ENCODE measurements at regions not wholly inside any gene's neighbourhood (a gene's known extent, or its start where the extent isn't known, plus 50 kb on each side); places are given as distances from the start of the nearest gene placed in this dataset.

DNA sequence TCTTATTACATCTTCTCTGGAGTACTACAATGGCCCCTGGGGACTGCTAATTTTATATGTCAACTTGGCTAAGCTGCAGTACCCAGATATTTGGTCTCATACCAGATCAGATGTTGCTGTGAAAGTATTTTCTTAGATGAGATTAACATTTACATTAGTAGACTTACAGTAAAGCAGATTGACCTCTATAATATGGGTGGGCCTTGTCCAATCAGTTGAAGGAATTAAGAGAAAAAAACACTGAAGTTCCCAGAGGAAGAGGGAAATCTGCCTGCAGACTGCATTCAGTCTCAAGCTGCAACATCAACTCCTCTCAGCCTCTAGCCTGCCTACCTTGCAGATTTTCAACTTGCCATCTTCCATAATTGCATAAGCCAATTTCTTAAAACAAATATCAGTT is 430.1 kb downstream of the MED13L start:
- H3K27ac ChIP-seq = no peak overlapping the region; a peak in 1 of 6 replicates
- H3K9me3 ChIP-seq = peaks cover 18% of the 10 kb centered on the region; the same call in 2 of the 3 replicates
- no peak for TF ChIP-seq MAFK (IDR thresholded peaks at IDR 0.05; ENCODE audit: partially characterized antibody)
- no peak for TF ChIP-seq NFE2L2 (conservative IDR thresholded peaks at IDR 0.05; ENCODE audit: low read length)
- no peak for TF ChIP-seq RFX5 (IDR thresholded peaks at IDR 0.05)
- TF ChIP-seq, protein P1, sequence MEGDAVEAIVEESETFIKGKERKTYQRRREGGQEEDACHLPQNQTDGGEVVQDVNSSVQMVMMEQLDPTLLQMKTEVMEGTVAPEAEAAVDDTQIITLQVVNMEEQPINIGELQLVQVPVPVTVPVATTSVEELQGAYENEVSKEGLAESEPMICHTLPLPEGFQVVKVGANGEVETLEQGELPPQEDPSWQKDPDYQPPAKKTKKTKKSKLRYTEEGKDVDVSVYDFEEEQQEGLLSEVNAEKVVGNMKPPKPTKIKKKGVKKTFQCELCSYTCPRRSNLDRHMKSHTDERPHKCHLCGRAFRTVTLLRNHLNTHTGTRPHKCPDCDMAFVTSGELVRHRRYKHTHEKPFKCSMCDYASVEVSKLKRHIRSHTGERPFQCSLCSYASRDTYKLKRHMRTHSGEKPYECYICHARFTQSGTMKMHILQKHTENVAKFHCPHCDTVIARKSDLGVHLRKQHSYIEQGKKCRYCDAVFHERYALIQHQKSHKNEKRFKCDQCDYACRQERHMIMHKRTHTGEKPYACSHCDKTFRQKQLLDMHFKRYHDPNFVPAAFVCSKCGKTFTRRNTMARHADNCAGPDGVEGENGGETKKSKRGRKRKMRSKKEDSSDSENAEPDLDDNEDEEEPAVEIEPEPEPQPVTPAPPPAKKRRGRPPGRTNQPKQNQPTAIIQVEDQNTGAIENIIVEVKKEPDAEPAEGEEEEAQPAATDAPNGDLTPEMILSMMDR (IDR thresholded peaks at IDR 0.05) = no peak
- TF ChIP-seq RAD21 (conservative IDR thresholded peaks at IDR 0.05 in 1 of 2, IDR thresholded peaks at IDR 0.05 in 1 of 2) = no peak
- no peak for TF ChIP-seq CHD2 (IDR thresholded peaks at IDR 0.05; ENCODE audit: low read length, partially characterized antibody)
- TF ChIP-seq CBX8 (IDR thresholded peaks at IDR 0.05) = no peak
- TF ChIP-seq, protein P2, sequence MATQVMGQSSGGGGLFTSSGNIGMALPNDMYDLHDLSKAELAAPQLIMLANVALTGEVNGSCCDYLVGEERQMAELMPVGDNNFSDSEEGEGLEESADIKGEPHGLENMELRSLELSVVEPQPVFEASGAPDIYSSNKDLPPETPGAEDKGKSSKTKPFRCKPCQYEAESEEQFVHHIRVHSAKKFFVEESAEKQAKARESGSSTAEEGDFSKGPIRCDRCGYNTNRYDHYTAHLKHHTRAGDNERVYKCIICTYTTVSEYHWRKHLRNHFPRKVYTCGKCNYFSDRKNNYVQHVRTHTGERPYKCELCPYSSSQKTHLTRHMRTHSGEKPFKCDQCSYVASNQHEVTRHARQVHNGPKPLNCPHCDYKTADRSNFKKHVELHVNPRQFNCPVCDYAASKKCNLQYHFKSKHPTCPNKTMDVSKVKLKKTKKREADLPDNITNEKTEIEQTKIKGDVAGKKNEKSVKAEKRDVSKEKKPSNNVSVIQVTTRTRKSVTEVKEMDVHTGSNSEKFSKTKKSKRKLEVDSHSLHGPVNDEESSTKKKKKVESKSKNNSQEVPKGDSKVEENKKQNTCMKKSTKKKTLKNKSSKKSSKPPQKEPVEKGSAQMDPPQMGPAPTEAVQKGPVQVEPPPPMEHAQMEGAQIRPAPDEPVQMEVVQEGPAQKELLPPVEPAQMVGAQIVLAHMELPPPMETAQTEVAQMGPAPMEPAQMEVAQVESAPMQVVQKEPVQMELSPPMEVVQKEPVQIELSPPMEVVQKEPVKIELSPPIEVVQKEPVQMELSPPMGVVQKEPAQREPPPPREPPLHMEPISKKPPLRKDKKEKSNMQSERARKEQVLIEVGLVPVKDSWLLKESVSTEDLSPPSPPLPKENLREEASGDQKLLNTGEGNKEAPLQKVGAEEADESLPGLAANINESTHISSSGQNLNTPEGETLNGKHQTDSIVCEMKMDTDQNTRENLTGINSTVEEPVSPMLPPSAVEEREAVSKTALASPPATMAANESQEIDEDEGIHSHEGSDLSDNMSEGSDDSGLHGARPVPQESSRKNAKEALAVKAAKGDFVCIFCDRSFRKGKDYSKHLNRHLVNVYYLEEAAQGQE (IDR thresholded peaks at IDR 0.05) = no peak
- TF ChIP-seq, protein P3, sequence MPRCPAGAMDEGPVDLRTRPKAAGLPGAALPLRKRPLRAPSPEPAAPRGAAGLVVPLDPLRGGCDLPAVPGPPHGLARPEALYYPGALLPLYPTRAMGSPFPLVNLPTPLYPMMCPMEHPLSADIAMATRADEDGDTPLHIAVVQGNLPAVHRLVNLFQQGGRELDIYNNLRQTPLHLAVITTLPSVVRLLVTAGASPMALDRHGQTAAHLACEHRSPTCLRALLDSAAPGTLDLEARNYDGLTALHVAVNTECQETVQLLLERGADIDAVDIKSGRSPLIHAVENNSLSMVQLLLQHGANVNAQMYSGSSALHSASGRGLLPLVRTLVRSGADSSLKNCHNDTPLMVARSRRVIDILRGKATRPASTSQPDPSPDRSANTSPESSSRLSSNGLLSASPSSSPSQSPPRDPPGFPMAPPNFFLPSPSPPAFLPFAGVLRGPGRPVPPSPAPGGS (IDR thresholded peaks at IDR 0.05) = no peak
- no peak for TF ChIP-seq BHLHE40 (IDR thresholded peaks at IDR 0.05; ENCODE audit: low read depth, low read length)
- no peak for TF ChIP-seq HOXB13 (CRISPR knock-in tag; IDR thresholded peaks at IDR 0.05; ENCODE audit: low read depth)
- TF ChIP-seq SREBF2 (IDR thresholded peaks at IDR 0.05) = no peak
- ATAC-seq (no peak), DNase-seq (ENCODE audit: low read depth in 1 of 2, low spot score in 1 of 2) (no peak), FAIRE-seq (no peak)
- H3K4me3 ChIP-seq = no peak overlapping the region
- H3K4me2 ChIP-seq = no peak overlapping the region
- POLR2A ChIA-PET = no interaction called here
- H3K4me1 ChIP-seq = no peaks in the 10 kb centered on the region
- CTCF ChIA-PET = interaction anchor here (1.0 to 1.4 kb wide), 3 partner anchors 22 to 862 kb away, joined by 3 read pairs; no protein-coding TSS in a partner anchor

DNA sequence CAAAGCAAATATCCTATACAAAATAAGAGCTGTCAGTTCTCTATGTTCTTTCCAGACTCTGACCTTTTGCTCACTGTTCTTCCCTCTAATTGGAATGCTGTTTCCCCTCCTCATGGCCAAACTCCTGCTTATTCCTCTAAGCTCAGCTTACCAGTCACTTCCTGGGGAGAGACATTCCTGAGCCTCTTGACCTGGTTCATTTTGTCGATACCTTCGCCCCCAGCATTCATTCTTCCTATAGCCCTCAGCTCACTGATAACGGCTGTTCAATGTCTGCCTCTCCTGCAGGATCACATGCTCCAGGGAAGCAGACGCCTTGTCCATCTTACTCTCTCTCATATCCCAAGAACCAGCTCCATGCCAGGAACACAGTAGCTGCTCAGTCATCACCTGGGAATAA is 431.0 kb downstream of the MED13L start:
- Histone ChIP-seq H3K4me1 (peaks cover under 1% of the 10 kb centered on the region; the same call in 1 of the 3 replicates), H3K4me3 (no peak overlapping the region), H3K27ac (peak overlapping the region in 1 of 2 experiments; percentile 39; a peak in 1 of 6 replicates), H3K9me3 (peaks cover 18% of the 10 kb centered on the region; the same call in 2 of the 3 replicates), H3K4me2 (no peak overlapping the region)
- ChIA-PET POLR2A (no interaction called here), CTCF (interaction anchor here (0.9 to 1.4 kb wide), 4 partner anchors 10 to 100 kb away, joined by 3 read pairs; no protein-coding TSS in a partner anchor)
- ATAC-seq (no peak), FAIRE-seq (no peak), DNase-seq (ENCODE audit: low read depth in 1 of 2, low spot score in 1 of 2) (no peak)
- 74% methylated on average over 4 of the region's 4 CpGs for WGBS (ENCODE audit: missing lambda C conversion rate)
- TF ChIP-seq KDM1A (IDR thresholded peaks at IDR 0.05; ENCODE audit: low read depth) (no peak), EHF (CRISPR knock-in tag; IDR thresholded peaks at IDR 0.05) (no peak), ZFP36 (IDR thresholded peaks at IDR 0.05; ENCODE audit: borderline replicate concordance, partially characterized antibody) (no peak), CBX8 (IDR thresholded peaks at IDR 0.05) (no peak), SMC3 (IDR thresholded peaks at IDR 0.05) (no peak), FOSB (CRISPR knock-in tag; IDR thresholded peaks at IDR 0.05) (no peak), PHF8 (IDR thresholded peaks at IDR 0.05; ENCODE audit: borderline replicate concordance, low read depth) (no peak)
- TF ChIP-seq, protein P1 (IDR thresholded peaks at IDR 0.05) = no peak
- TF ChIP-seq, protein P4, sequence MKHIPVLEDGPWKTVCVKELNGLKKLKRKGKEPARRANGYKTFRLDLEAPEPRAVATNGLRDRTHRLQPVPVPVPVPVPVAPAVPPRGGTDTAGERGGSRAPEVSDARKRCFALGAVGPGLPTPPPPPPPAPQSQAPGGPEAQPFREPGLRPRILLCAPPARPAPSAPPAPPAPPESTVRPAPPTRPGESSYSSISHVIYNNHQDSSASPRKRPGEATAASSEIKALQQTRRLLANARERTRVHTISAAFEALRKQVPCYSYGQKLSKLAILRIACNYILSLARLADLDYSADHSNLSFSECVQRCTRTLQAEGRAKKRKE (CRISPR knock-in tag; IDR thresholded peaks at IDR 0.05; ENCODE audit: low read depth) = no peak

All from A549 (cell line).